ENCODE measurements at regions not wholly inside any gene's neighbourhood (a gene's known extent, or its start where the extent isn't known, plus 50 kb on each side); places are given as distances from the start of the nearest gene placed in this dataset.

GRCh38 chr1:193525917-193526710 is 339.7 kb upstream of the B3GALT2 start:
- H3K36me3 ChIP-seq (ENCODE audit: insufficient read depth, low read length) = no peaks in the 10 kb centered on the region
- no peaks in the 10 kb centered on the region for H3K27me3 ChIP-seq (ENCODE audit: control insufficient read depth, insufficient read depth, low read length)
- no peaks in the 10 kb centered on the region for H3K4me1 ChIP-seq (ENCODE audit: control insufficient read depth, insufficient read depth, low read length)
- H3K4me2 ChIP-seq (ENCODE audit: low read length) = no peak overlapping the region
- no peak overlapping the region for H3K4me3 ChIP-seq (ENCODE audit: low read length)
- H3K9me3 ChIP-seq (replicated peaks; ENCODE audit: low read length) = no peaks in the 10 kb centered on the region
- H3K9ac ChIP-seq (ENCODE audit: low read depth, low read length) = no peak overlapping the region

- H3K4me1 ChIP-seq (ENCODE audit: control insufficient read depth, insufficient read depth, low read length) = no peaks in the 10 kb centered on the region
- no peak overlapping the region for H3K4me3 ChIP-seq (ENCODE audit: low read length)
- no peaks in the 10 kb centered on the region for H3K9me3 ChIP-seq (replicated peaks; ENCODE audit: low read length)
- H3K27me3 ChIP-seq (ENCODE audit: control insufficient read depth, insufficient read depth, low read length) = no peaks in the 10 kb centered on the region
- no peaks in the 10 kb centered on the region for H3K36me3 ChIP-seq (ENCODE audit: insufficient read depth, low read length)
- H3K9ac ChIP-seq (ENCODE audit: low read depth, low read length) = no peak overlapping the region
- no peak overlapping the region for H3K4me2 ChIP-seq (ENCODE audit: low read length)
Observed at GRCh38 chr1:193525411-193525810, 339.0 kb upstream of the B3GALT2 start.

- no peaks in the 10 kb centered on the region for H3K4me1 ChIP-seq (ENCODE audit: control insufficient read depth, insufficient read depth, low read length)
- no peaks in the 10 kb centered on the region for H3K27me3 ChIP-seq (ENCODE audit: control insufficient read depth, insufficient read depth, low read length)
- H3K9me3 ChIP-seq (replicated peaks; ENCODE audit: low read length) = no peaks in the 10 kb centered on the region
- no peak overlapping the region for H3K9ac ChIP-seq (ENCODE audit: low read depth, low read length)
- H3K4me3 ChIP-seq (ENCODE audit: low read length) = no peak overlapping the region
- no peak overlapping the region for H3K4me2 ChIP-seq (ENCODE audit: low read length)
- H3K36me3 ChIP-seq (ENCODE audit: insufficient read depth, low read length) = no peaks in the 10 kb centered on the region
Observed at GRCh38 chr1:193524616-193525015, 338.2 kb upstream of the B3GALT2 start.

GRCh38 chr1:193524021-193524420 is 337.6 kb upstream of the B3GALT2 start:
- H3K9ac ChIP-seq (ENCODE audit: low read depth, low read length) = no peak overlapping the region
- H3K4me3 ChIP-seq (ENCODE audit: low read length) = no peak overlapping the region
- no peaks in the 10 kb centered on the region for H3K27me3 ChIP-seq (ENCODE audit: control insufficient read depth, insufficient read depth, low read length)
- no peak overlapping the region for H3K4me2 ChIP-seq (ENCODE audit: low read length)
- H3K9me3 ChIP-seq (replicated peaks; ENCODE audit: low read length) = no peaks in the 10 kb centered on the region
- H3K36me3 ChIP-seq (ENCODE audit: insufficient read depth, low read length) = no peaks in the 10 kb centered on the region
- no peaks in the 10 kb centered on the region for H3K4me1 ChIP-seq (ENCODE audit: control insufficient read depth, insufficient read depth, low read length)

- H3K27me3 ChIP-seq (ENCODE audit: control insufficient read depth, insufficient read depth, low read length) = no peaks in the 10 kb centered on the region
- no peak overlapping the region for H3K4me3 ChIP-seq (ENCODE audit: low read length)
- no peak overlapping the region for H3K9ac ChIP-seq (ENCODE audit: low read depth, low read length)
- no peak overlapping the region for H3K4me2 ChIP-seq (ENCODE audit: low read length)
- H3K4me1 ChIP-seq (ENCODE audit: control insufficient read depth, insufficient read depth, low read length) = no peaks in the 10 kb centered on the region
- H3K36me3 ChIP-seq (ENCODE audit: insufficient read depth, low read length) = no peaks in the 10 kb centered on the region
- H3K9me3 ChIP-seq (replicated peaks; ENCODE audit: low read length) = no peaks in the 10 kb centered on the region
Observed at GRCh38 chr1:193520472-193520871, 334.1 kb upstream of the B3GALT2 start.

GRCh38 chr1:193519922-193520321 is 333.5 kb upstream of the B3GALT2 start:
- no peaks in the 10 kb centered on the region for H3K36me3 ChIP-seq (ENCODE audit: insufficient read depth, low read length)
- no peak overlapping the region for H3K9ac ChIP-seq (ENCODE audit: low read depth, low read length)
- H3K4me2 ChIP-seq (ENCODE audit: low read length) = no peak overlapping the region
- no peak overlapping the region for H3K4me3 ChIP-seq (ENCODE audit: low read length)
- no peaks in the 10 kb centered on the region for H3K9me3 ChIP-seq (replicated peaks; ENCODE audit: low read length)
- H3K4me1 ChIP-seq (ENCODE audit: control insufficient read depth, insufficient read depth, low read length) = no peaks in the 10 kb centered on the region
- no peaks in the 10 kb centered on the region for H3K27me3 ChIP-seq (ENCODE audit: control insufficient read depth, insufficient read depth, low read length)

- no peak overlapping the region for H3K4me2 ChIP-seq (ENCODE audit: low read length)
- no peaks in the 10 kb centered on the region for H3K9me3 ChIP-seq (replicated peaks; ENCODE audit: low read length)
- H3K4me3 ChIP-seq (ENCODE audit: low read length) = no peak overlapping the region
- no peaks in the 10 kb centered on the region for H3K4me1 ChIP-seq (ENCODE audit: control insufficient read depth, insufficient read depth, low read length)
- no peak overlapping the region for H3K9ac ChIP-seq (ENCODE audit: low read depth, low read length)
- no peaks in the 10 kb centered on the region for H3K36me3 ChIP-seq (ENCODE audit: insufficient read depth, low read length)
- H3K27me3 ChIP-seq (ENCODE audit: control insufficient read depth, insufficient read depth, low read length) = no peaks in the 10 kb centered on the region
Observed at GRCh38 chr1:193516755-193517388, 330.5 kb upstream of the B3GALT2 start.

- Histone ChIP-seq H3K9me3 (replicated peaks; ENCODE audit: low read length) (no peaks in the 10 kb centered on the region), H3K27me3 (ENCODE audit: control insufficient read depth, insufficient read depth, low read length) (no peaks in the 10 kb centered on the region), H3K9ac (ENCODE audit: low read depth, low read length) (no peak overlapping the region), H3K4me3 (ENCODE audit: low read length) (no peak overlapping the region), H3K4me2 (ENCODE audit: low read length) (no peak overlapping the region), H3K4me1 (ENCODE audit: control insufficient read depth, insufficient read depth, low read length) (no peaks in the 10 kb centered on the region), H3K36me3 (ENCODE audit: insufficient read depth, low read length) (no peaks in the 10 kb centered on the region)
Observed at GRCh38 chr1:193514397-193514796, 328.0 kb upstream of the B3GALT2 start.

GRCh38 chr1:193513032-193513431 is 326.6 kb upstream of the B3GALT2 start:
- Histone ChIP-seq H3K4me1 (ENCODE audit: control insufficient read depth, insufficient read depth, low read length) (no peaks in the 10 kb centered on the region), H3K4me2 (ENCODE audit: low read length) (no peak overlapping the region), H3K4me3 (ENCODE audit: low read length) (no peak overlapping the region), H3K9me3 (replicated peaks; ENCODE audit: low read length) (no peaks in the 10 kb centered on the region), H3K36me3 (ENCODE audit: insufficient read depth, low read length) (no peaks in the 10 kb centered on the region), H3K9ac (ENCODE audit: low read depth, low read length) (no peak overlapping the region), H3K27me3 (ENCODE audit: control insufficient read depth, insufficient read depth, low read length) (no peaks in the 10 kb centered on the region)

- Histone ChIP-seq H3K4me1 (ENCODE audit: control insufficient read depth, insufficient read depth, low read length) (no peaks in the 10 kb centered on the region), H3K9me3 (replicated peaks; ENCODE audit: low read length) (no peaks in the 10 kb centered on the region), H3K36me3 (ENCODE audit: insufficient read depth, low read length) (no peaks in the 10 kb centered on the region), H3K27me3 (ENCODE audit: control insufficient read depth, insufficient read depth, low read length) (peaks cover 5% of the 10 kb centered on the region), H3K4me2 (ENCODE audit: low read length) (no peak overlapping the region), H3K9ac (ENCODE audit: low read depth, low read length) (no peak overlapping the region), H3K4me3 (ENCODE audit: low read length) (no peak overlapping the region)
Observed at GRCh38 chr1:193504920-193505319, 318.5 kb upstream of the B3GALT2 start.

GRCh38 chr1:193498088-193498655 is 311.8 kb upstream of the B3GALT2 start:
- Histone ChIP-seq H3K4me1 (ENCODE audit: control insufficient read depth, insufficient read depth, low read length) (no peaks in the 10 kb centered on the region), H3K36me3 (ENCODE audit: insufficient read depth, low read length) (no peaks in the 10 kb centered on the region), H3K9ac (ENCODE audit: low read depth, low read length) (no peak overlapping the region), H3K27me3 (ENCODE audit: control insufficient read depth, insufficient read depth, low read length) (peaks cover 5% of the 10 kb centered on the region), H3K4me2 (ENCODE audit: low read length) (no peak overlapping the region), H3K9me3 (replicated peaks; ENCODE audit: low read length) (no peaks in the 10 kb centered on the region), H3K4me3 (ENCODE audit: low read length) (no peak overlapping the region)

Measured in skeletal muscle satellite cell (primary cell).